ENCODE measurements at regions not wholly inside any gene's neighbourhood (a gene's known extent, or its start where the extent isn't known, plus 50 kb on each side); places are given as distances from the start of the nearest gene placed in this dataset.

DNA sequence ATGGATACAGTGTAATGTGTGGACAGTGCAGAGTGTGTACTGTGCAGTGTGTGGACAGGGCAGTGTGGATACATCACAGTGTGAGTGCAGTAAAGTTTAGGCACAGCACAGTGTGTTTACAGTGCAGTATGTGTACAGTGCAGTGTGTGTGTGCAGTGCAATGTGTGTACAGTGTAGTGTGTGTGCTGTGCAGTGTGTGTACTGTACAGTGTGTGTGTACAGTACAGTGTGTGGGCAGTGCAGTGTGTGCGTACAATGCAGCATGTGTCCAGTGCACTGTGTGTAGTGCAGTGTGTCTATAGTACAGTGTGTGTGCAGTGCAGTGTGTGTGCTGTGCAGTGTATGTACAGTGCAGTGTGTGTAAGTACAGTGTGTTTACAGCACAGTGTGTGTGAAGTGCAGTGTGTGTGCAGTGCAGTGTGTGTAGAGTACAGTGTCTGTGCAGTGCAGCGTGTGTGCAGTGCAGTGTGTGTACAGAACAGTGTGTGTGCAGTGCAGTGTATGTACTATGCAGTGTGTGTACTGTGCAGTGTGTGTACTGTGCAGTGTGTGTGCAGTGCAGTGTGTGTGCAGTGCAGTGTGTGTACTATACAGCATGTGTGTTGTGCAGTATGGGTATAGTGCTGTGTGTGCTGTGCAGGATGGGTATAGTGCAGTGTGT lies 385.2 kb downstream of the KIF16B start:
- no peaks in the 10 kb centered on the region for H3K9me3 ChIP-seq
- H3K36me3 ChIP-seq = no peaks in the 10 kb centered on the region
- H3K4me3 ChIP-seq = no peak overlapping the region
- H3K4me1 ChIP-seq = no peaks in the 10 kb centered on the region
- no peak for DNase-seq (ENCODE audit: low spot score)
- TF ChIP-seq, protein P1, sequence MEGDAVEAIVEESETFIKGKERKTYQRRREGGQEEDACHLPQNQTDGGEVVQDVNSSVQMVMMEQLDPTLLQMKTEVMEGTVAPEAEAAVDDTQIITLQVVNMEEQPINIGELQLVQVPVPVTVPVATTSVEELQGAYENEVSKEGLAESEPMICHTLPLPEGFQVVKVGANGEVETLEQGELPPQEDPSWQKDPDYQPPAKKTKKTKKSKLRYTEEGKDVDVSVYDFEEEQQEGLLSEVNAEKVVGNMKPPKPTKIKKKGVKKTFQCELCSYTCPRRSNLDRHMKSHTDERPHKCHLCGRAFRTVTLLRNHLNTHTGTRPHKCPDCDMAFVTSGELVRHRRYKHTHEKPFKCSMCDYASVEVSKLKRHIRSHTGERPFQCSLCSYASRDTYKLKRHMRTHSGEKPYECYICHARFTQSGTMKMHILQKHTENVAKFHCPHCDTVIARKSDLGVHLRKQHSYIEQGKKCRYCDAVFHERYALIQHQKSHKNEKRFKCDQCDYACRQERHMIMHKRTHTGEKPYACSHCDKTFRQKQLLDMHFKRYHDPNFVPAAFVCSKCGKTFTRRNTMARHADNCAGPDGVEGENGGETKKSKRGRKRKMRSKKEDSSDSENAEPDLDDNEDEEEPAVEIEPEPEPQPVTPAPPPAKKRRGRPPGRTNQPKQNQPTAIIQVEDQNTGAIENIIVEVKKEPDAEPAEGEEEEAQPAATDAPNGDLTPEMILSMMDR (IDR thresholded peaks at IDR 0.05) = no peak
- no peak overlapping the region for H3K27ac ChIP-seq
- H3K27me3 ChIP-seq = no peaks in the 10 kb centered on the region

DNA sequence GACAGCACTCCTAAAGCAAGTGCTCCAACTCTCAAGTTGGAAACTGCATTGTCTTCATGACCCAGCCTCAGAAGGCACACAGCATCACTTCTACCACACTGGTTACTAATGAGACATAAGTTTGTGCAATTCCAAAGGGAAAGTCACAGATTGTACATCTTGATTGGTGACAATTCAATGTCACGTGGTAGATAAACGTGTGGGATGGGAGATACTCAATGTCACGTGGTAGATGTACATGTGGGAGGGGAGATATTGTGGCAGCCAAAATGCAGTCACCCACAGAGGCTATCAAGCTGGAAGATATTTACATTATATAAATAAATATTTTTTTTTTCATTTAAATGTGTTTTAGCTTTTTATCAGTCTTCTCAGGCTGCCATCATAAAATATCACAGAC lies 393.3 kb downstream of the KIF16B start:
- no peaks in the 10 kb centered on the region for H3K36me3 ChIP-seq
- H3K27ac ChIP-seq = no peak overlapping the region
- H3K4me3 ChIP-seq = no peak overlapping the region
- H3K4me1 ChIP-seq = no peaks in the 10 kb centered on the region
- no peaks in the 10 kb centered on the region for H3K9me3 ChIP-seq
- no peak for DNase-seq (ENCODE audit: low spot score)
- TF ChIP-seq, protein P1 (IDR thresholded peaks at IDR 0.05) = no peak
- no peaks in the 10 kb centered on the region for H3K27me3 ChIP-seq

DNA sequence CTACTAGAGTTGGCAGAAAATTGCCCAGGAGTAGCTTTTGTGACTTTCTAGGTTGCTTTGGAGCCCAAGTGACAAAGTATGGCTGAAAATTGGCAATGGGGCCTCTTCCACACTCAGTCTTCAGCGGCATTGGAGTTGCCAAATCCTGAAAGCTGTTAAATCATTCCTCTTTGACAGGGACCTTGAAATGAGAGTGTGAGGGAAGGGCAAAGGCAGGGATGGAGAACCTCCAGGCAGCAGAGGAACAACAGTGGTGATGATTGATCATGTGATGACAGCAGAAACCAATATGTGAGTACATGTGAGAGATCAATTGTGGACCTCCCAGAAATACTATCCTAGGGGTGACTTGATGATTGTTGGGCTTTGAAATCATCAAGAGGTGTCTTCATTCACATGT lies 393.9 kb downstream of the KIF16B start:
- no peaks in the 10 kb centered on the region for H3K27me3 ChIP-seq
- no peak for DNase-seq (ENCODE audit: low spot score)
- no peak overlapping the region for H3K4me3 ChIP-seq
- no peak overlapping the region for H3K27ac ChIP-seq
- H3K4me1 ChIP-seq = no peaks in the 10 kb centered on the region
- TF ChIP-seq, protein P1 (IDR thresholded peaks at IDR 0.05) = no peak
- H3K36me3 ChIP-seq = no peaks in the 10 kb centered on the region
- H3K9me3 ChIP-seq = no peaks in the 10 kb centered on the region

DNA sequence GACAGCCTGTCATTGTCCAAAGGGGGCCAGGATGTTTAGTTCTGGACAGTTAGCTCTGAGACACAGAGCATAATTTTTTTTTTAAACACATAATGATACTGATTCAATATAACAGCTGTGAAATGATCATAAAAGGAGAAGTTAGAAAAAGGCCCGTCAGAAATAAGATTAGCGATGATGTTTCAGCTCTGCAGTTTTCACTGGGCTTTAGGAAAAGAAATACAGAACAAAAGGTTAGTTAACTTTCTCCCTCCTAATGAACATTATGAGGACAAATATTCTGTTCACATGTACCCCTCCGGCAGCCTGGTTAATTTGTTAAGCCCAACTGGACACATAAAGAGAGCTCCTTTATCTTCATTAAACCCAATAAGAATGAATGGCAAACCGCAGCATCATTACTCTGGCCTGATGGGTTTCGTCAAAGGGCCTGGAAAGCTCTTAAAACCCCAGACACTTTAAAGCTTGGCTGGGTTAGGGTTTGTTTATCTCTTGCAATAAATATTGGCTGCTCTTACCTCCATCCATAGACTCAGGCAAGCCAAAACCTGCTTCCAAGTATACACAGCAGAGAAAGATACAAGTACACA lies 394.6 kb downstream of the KIF16B start:
- no peak for DNase-seq (ENCODE audit: low spot score)
- TF ChIP-seq, protein P1 (IDR thresholded peaks at IDR 0.05) = no peak
- Histone ChIP-seq H3K9me3 (no peaks in the 10 kb centered on the region), H3K4me1 (no peaks in the 10 kb centered on the region), H3K36me3 (no peaks in the 10 kb centered on the region), H3K27me3 (no peaks in the 10 kb centered on the region), H3K4me3 (no peak overlapping the region), H3K27ac (no peak overlapping the region)

DNA sequence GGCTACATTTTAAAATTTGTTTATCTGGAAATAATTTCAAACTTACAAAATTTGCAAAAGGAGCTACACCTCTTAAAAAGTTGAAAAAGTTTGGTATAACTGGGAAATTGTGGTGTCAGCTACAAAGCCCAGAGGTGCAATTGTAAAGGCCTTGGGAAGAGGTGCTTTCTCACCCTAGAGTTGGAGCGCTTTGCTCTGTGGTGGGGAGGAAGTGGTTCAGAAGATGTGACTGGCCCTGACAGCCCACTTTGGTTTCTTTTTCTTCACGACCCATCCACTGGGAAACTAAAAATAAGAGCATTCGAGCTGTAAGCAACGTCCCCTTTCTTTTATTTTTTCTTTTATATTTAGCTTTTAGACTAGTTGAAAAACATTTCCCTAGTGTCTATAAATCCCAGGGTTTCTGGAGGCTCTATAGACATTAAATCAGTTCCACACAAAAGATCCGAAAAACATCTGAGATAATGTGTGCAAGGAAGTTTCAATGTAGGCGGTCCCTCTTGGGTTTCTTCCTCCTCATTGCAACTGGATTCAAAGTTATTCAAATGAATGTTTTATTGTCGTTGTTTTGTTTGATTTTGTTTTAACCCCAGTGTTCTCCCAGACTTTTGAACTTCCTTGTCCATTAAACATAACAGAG lies 397.8 kb downstream of the KIF16B start:
- no peak for DNase-seq (ENCODE audit: low spot score)
- Histone ChIP-seq H3K4me3 (no peak overlapping the region), H3K36me3 (no peaks in the 10 kb centered on the region), H3K9me3 (no peaks in the 10 kb centered on the region), H3K27ac (no peak overlapping the region), H3K27me3 (no peaks in the 10 kb centered on the region), H3K4me1 (no peaks in the 10 kb centered on the region)
- TF ChIP-seq, protein P1 (IDR thresholded peaks at IDR 0.05) = no peak

Data from right atrium auricular region (tissue), 2 donors.